ENCODE measurements at regions not wholly inside any gene's neighbourhood (a gene's known extent, or its start where the extent isn't known, plus 50 kb on each side); places are given as distances from the start of the nearest gene placed in this dataset.

DNA sequence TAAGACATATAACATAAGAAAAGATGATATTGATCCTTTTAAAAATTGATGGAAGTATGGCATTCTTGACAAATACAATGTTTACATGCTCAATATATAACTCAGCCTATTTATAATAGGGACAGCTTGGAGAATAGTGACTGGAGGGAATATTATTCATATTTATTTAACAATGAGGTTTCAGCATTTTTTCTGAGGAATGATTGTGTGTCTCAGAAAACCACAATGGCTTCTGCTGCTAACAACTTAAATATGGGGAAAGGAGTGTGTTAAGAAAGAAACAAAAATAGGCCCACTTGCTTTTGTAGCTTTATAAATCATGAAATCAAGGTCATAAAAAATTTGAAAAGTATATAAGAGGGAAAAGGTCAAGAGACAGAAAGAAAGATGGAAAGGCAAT is 163.2 kb upstream of the TBX18 start:
- H2BK20ac ChIP-seq (ENCODE audit: low read depth, low read length), result no peak overlapping the region
- in situ Hi-C loops (cut with MboI; ENCODE audit: low sequenced_read_pairs), result no loop called here
- CTCF ChIA-PET, result no interaction called here

More for the DNA sequence above, 163.2 kb upstream of the TBX18 start:
- intact Hi-C loops (cut with micrococcal nuclease) (no loop called here), dilution Hi-C loops (cut with HindIII; ENCODE audit: low sequenced_read_pairs, unreplicated experiment) (no loop called here)
- H4K8ac ChIP-seq (ENCODE audit: low read depth in 2 of 2, low read length in 2 of 2), result no peak overlapping the region
- no peak overlapping the region for H4K91ac ChIP-seq (ENCODE audit: insufficient read depth, low read depth, low read length)
- no peak overlapping the region for H3K14ac ChIP-seq (replicated peaks; ENCODE audit: low read depth, low read length)
- no peak overlapping the region for H2AK5ac ChIP-seq (ENCODE audit: low read depth, low read length)
- no peak overlapping the region for H3K4ac ChIP-seq (ENCODE audit: low read depth, low read length)
- H2BK15ac ChIP-seq (ENCODE audit: low read depth, low read length), result no peak overlapping the region
- no peak overlapping the region for H3K27ac ChIP-seq (ENCODE audit: insufficient read depth, low read length)
- H3K23ac ChIP-seq (ENCODE audit: low read depth, low read length), result no peak overlapping the region
- H2AK9ac ChIP-seq (replicated peaks; ENCODE audit: low read depth, low read length, poor library complexity), result no peak overlapping the region
- no peaks in the 10 kb centered on the region for H3K36me3 ChIP-seq (ENCODE audit: control insufficient read depth, insufficient read depth, low read length)
- H3K4me2 ChIP-seq (ENCODE audit: low read depth, low read length), result no peak overlapping the region
- H3K18ac ChIP-seq (ENCODE audit: low read depth, low read length), result no peak overlapping the region
- DNase-seq (no peak), ATAC-seq (ENCODE audit: low read depth) (no peak)
- no peak overlapping the region for H4K5ac ChIP-seq (ENCODE audit: low read depth, low read length)
- no peaks in the 10 kb centered on the region for H3K4me1 ChIP-seq (ENCODE audit: control insufficient read depth, insufficient read depth, low read length)
- H3K9me3 ChIP-seq (ENCODE audit: control insufficient read depth, insufficient read depth, low read length), result no peaks in the 10 kb centered on the region
- TF ChIP-seq BHLHE40 (IDR thresholded peaks at IDR 0.05; ENCODE audit: low read depth, low read length) (no peak), POLR2A (IDR thresholded peaks at IDR 0.05; ENCODE audit: low read depth, low read length) (no peak), ELK1 (IDR thresholded peaks at IDR 0.05; ENCODE audit: borderline replicate concordance, low read depth, low read length) (no peak), SMC3 (IDR thresholded peaks at IDR 0.05; ENCODE audit: low read depth, low read length) (no peak), MAFK (IDR thresholded peaks at IDR 0.05; ENCODE audit: low read depth, low read length) (no peak), RCOR1 (IDR thresholded peaks at IDR 0.05; ENCODE audit: insufficient replicate concordance, low read length) (no peak), RFX5 (IDR thresholded peaks at IDR 0.05; ENCODE audit: low read depth, low read length) (no peak)
- TF ChIP-seq, protein P1, sequence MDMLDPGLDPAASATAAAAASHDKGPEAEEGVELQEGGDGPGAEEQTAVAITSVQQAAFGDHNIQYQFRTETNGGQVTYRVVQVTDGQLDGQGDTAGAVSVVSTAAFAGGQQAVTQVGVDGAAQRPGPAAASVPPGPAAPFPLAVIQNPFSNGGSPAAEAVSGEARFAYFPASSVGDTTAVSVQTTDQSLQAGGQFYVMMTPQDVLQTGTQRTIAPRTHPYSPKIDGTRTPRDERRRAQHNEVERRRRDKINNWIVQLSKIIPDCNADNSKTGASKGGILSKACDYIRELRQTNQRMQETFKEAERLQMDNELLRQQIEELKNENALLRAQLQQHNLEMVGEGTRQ (IDR thresholded peaks at IDR 0.05; ENCODE audit: low read depth, low read length), result no peak
- no TSS peak for BruUV-seq (replicated peaks)
- H3K79me1 ChIP-seq (ENCODE audit: low read depth in 1 of 2, low read length in 2 of 2), result no peaks in the 10 kb centered on the region
- H3K56ac ChIP-seq (ENCODE audit: extremely low read depth, insufficient read depth, low read length), result no peak overlapping the region
- no peaks in the 10 kb centered on the region for H3K9me1 ChIP-seq (ENCODE audit: insufficient read depth, low read length)
- H2BK120ac ChIP-seq (ENCODE audit: low read depth, low read length), result no peak overlapping the region
- H2BK5ac ChIP-seq (ENCODE audit: low read depth, low read length, poor library complexity, severe bottlenecking), result no peak overlapping the region
- no peak overlapping the region for H3K4me3 ChIP-seq (ENCODE audit: insufficient read depth, low read depth, low read length)
- POLR2A ChIA-PET (ENCODE audit: unreplicated experiment), result no interaction called here
- no peaks in the 10 kb centered on the region for H3K27me3 ChIP-seq (ENCODE audit: control insufficient read depth, insufficient read depth, low read length)
- H3K9ac ChIP-seq (ENCODE audit: low read depth, low read length), result no peak overlapping the region
- H2AFZ ChIP-seq (replicated peaks; ENCODE audit: low read length, poor library complexity), result no peak overlapping the region
- no peaks in the 10 kb centered on the region for H4K20me1 ChIP-seq (ENCODE audit: insufficient read depth, low read length)

All from IMR-90 (cell line).